Upper lobe of left lung (tissue), 4 donors: ENCODE measurements at regions not wholly inside any gene's neighbourhood (a gene's known extent, or its start where the extent isn't known, plus 50 kb on each side); places are given as distances from the start of the nearest gene placed in this dataset.

Experiments used
- CTCF ChIP-seq, 6 experiments: fragments of 450-650 bp in 4 of 6; fragments of 200-600 bp in 2 of 6; sonication (generic) in 2 of 6; IDR thresholded peaks; one replicate each; pipeline ENCODE4 v1.5.1; 2016 to 2019; ENCODE audit warnings: antibody characterized with exemption in 6 of 6
- EP300 ChIP-seq, 4 donors: sonication (generic); formaldehyde crosslinking; IDR thresholded peaks; one replicate each; pipeline ENCODE4 v1.5.1; 2017; ENCODE audit warnings: antibody characterized with exemption in 4 of 4, control low read depth in 2 of 4
- POLR2A ChIP-seq, 4 donors: fragments of 450-650 bp; IDR thresholded peaks; one replicate each; pipeline ENCODE4 v1.5.1; 2016 to 2017; ENCODE audit warnings: antibody characterized with exemption in 4 of 4, mild to moderate bottlenecking in 2 of 4
- POLR2AphosphoS5 ChIP-seq, 2 donors: sonication (generic); formaldehyde crosslinking; IDR thresholded peaks; one replicate each; pipeline ENCODE4 v1.5.1; 2017; ENCODE audit warnings: antibody characterized with exemption in 2 of 2

- no peak for TF ChIP-seq CTCF (IDR thresholded peaks at IDR 0.05)
- no peak for TF ChIP-seq EP300 (IDR thresholded peaks at IDR 0.05)
- TF ChIP-seq POLR2AphosphoS5 (IDR thresholded peaks at IDR 0.05) = no peak
- no peak for TF ChIP-seq POLR2A (IDR thresholded peaks at IDR 0.05)
Observed at GRCh38 chr1:37347104-37347649, 127.2 kb upstream of the ZC3H12A start.
